Heart right ventricle (tissue), 16 donors: ENCODE measurements at regions not wholly inside any gene's neighbourhood (a gene's known extent, or its start where the extent isn't known, plus 50 kb on each side); places are given as distances from the start of the nearest gene placed in this dataset.

Experiments
- ATAC-seq, 8 donors: fragments of 200-7000 bp; cut with Tn5 transposase; one replicate each; pipeline ENCODE4 v1.9.1; 2020; ENCODE audit warnings: mild to moderate bottlenecking in 8 of 8, moderate library complexity in 8 of 8, moderate number of reproducible peaks in 1 of 8
- DNase-seq, 2 donors: peaks; one replicate each; pipeline ENCODE4 v3.0.0-alpha.2; 2020
- H3K27ac ChIP-seq, 10 donors: fragments of 200-600 bp; sonication (generic) in 2 of 10; one replicate each; pipeline versions ENCODE4 v1.5.0 to v1.8.0; 2020 to 2022; ENCODE audit warnings: mild to moderate bottlenecking in 3 of 10
- H3K27me3 ChIP-seq, 7 donors: fragments of 200-600 bp; one replicate each; pipeline ENCODE4 v1.8.0; 2021 to 2022; ENCODE audit warnings: mild to moderate bottlenecking in 2 of 7
- H3K36me3 ChIP-seq, 9 donors: fragments of 200-600 bp; sonication (generic) in 1 of 9; one replicate each; pipeline versions ENCODE4 v1.5.0 to v1.8.0; 2020 to 2022; ENCODE audit warnings: mild to moderate bottlenecking in 2 of 9
- H3K4me1 ChIP-seq, 9 donors: fragments of 200-600 bp; sonication (generic) in 1 of 9; one replicate each; pipeline versions ENCODE4 v1.5.0 to v1.8.0; 2020 to 2022; ENCODE audit warnings: mild to moderate bottlenecking in 4 of 9
- H3K4me3 ChIP-seq, 10 donors: fragments of 200-600 bp; sonication (generic) in 2 of 10; one replicate each; pipeline versions ENCODE4 v1.5.0 to v1.8.0; 2020 to 2022; ENCODE audit warnings: mild to moderate bottlenecking in 7 of 10, moderate library complexity in 2 of 10
- H3K9me3 ChIP-seq, 11 donors: fragments of 200-600 bp in 10 of 11; sonication (generic) in 2 of 11; one replicate each; pipeline versions ENCODE4 v1.5.0 to v1.8.0; 2013 to 2022; ENCODE audit warnings: mild to moderate bottlenecking in 2 of 11, control low read depth in 1 of 11, moderate library complexity in 1 of 11
- CTCF ChIP-seq, 9 donors: fragments of 200-600 bp; sonication (generic) in 2 of 9; IDR thresholded peaks; one replicate each; pipeline versions ENCODE4 v1.5.0 to v1.8.0; 2021 to 2022; ENCODE audit warnings: antibody characterized with exemption in 9 of 9, mild to moderate bottlenecking in 5 of 9, moderate library complexity in 1 of 9
- WGBS, 2 donors: extraction: QIAGEN DNeasy Blood & Tissue Kit; methylation state at CpG; one replicate each; pipeline ENCODE4 v1.1.7; 2013; ENCODE audit warnings: inconsistent platforms in 1 of 2; 5-methylcytosine and 5-hydroxymethylcytosine counted together
- intact Hi-C, 10 donors: fragments of 100-400 bp; cut with DNase I; formaldehyde crosslinking; loops; one replicate each; pipeline versions ENCODE4 v1.11.1 to v1.14.2; 2022
- donor health status: Arrhythmogenic right ventricular cardiomyopathy.
- donor health status: ischemic (EF 13 %, LVEDD 7.1; RV severe dilation, severe dysfunction).
- donor health status: healthy with polysubstance abuse.
- donor health status: DM: no; HTN: yes; CAD: no.
- donor health status: DM: no; HTN: no; CAD: no.
- donor health status: ischemic (EF 25% LVEDD 6.9; RV normal size, moderate dysfunction).
- donor health status: ischemic (EF 25% LVEDD 5.7; RV mildly dilated, moderate dysfunction).
- donor health status: healthy.
- donor health status: DM: yes; HTN: yes; CAD: no.
- donor health status: Ischemic cardiomyopathy.
- donor health status: ischemic (EF 35%, LVEDD 5.7; RV mildly dilated, moderate dysfunction).
- donor health status: nonischemic (EF 11% LVEDD 7.7; RV severe dilation, severe dysfunction).
- donor health status: DM: yes; HTN: yes; CAD: no.
- donor health status: PGD.
- donor health status: ischemic (EF 29% LVEDD 5.4; RV normal size, mild dysfunction).
- donor health status: nonischemic (EF 23%, LVEDD 6.1; RV moderate dilation, normal function).

- no peaks in the 10 kb centered on the region for H3K36me3 ChIP-seq
- H3K9me3 ChIP-seq, result no peaks in the 10 kb centered on the region
- no peaks in the 10 kb centered on the region for H3K27me3 ChIP-seq
- 87 to 90% methylated on average over 16 of the region's 16 CpGs for WGBS, 2 donors
- ATAC-seq (peak in 2 of 8 donors; percentile 2 to 6), DNase-seq (no peak)
- intact Hi-C loops, result loop anchor here in 6 of 10 donors (2.0 to 10.0 kb wide), 8 partner anchors 33 to 189 kb away; partner anchors contain the start of gene CEBPB (in 4 of the 6)
- peak overlapping the region; percentile 57 to 86 (median 81) for H3K27ac ChIP-seq
- H3K4me1 ChIP-seq, result peaks cover 10 to 66% (median 24%) of the 10 kb centered on the region in 9 donors
- no peak for TF ChIP-seq CTCF (IDR thresholded peaks at IDR 0.05)
- no peak overlapping the region for H3K4me3 ChIP-seq
Observed at GRCh38 chr20:50379991-50380696, 130.0 kb upstream of the PTPN1 start.

GRCh38 chr20:50380697-50381040 is 129.5 kb upstream of the PTPN1 start:
- Histone ChIP-seq H3K27me3 (no peaks in the 10 kb centered on the region), H3K9me3 (no peaks in the 10 kb centered on the region), H3K4me3 (no peak overlapping the region), H3K36me3 (no peaks in the 10 kb centered on the region), H3K27ac (peak overlapping the region in 3 of 10 donors; percentile 80 to 84 (median 84)), H3K4me1 (peaks cover 10 to 71% (median 24%) of the 10 kb centered on the region in 9 donors)
- intact Hi-C loops, result loop anchor here in 6 of 10 donors (2.0 to 10.0 kb wide), 5 partner anchors 32 to 188 kb away; partner anchors contain the start of gene CEBPB (in 3 of the 6)
- ATAC-seq, result no peak
- no peak for DNase-seq
- TF ChIP-seq CTCF (IDR thresholded peaks at IDR 0.05), result peak in 8 of 9 donors; percentile 24 to 49 (median 32)
- 53% methylated on average over 5 of the region's 5 CpGs for whole genome bisulfite sequencing, 2 donors

GRCh38 chr20:50381075-50381732 is 129.0 kb upstream of the PTPN1 start:
- no peak for TF ChIP-seq CTCF (IDR thresholded peaks at IDR 0.05)
- 74 to 81% methylated on average over 7 of the region's 7 CpGs for WGBS, 2 donors
- no peak overlapping the region for H3K4me3 ChIP-seq
- no peak for DNase-seq
- intact Hi-C loops, result loop anchor here in 6 of 10 donors (2.0 to 10.0 kb wide), 5 partner anchors 32 to 189 kb away; partner anchors contain the start of gene CEBPB (in 3 of the 6)
- no peaks in the 10 kb centered on the region for H3K36me3 ChIP-seq
- H3K27ac ChIP-seq, result peak overlapping the region in 1 of 10 donors; percentile 68
- ATAC-seq, result no peak
- H3K4me1 ChIP-seq, result peaks cover 10 to 76% (median 24%) of the 10 kb centered on the region in 9 donors
- H3K9me3 ChIP-seq, result no peaks in the 10 kb centered on the region
- no peaks in the 10 kb centered on the region for H3K27me3 ChIP-seq

GRCh38 chr20:50381771-50382593 is 128.2 kb upstream of the PTPN1 start:
- 72 to 76% methylated on average over 13 of the region's 13 CpGs for WGBS, 2 donors
- H3K27ac ChIP-seq, result peak overlapping the region in 2 of 10 donors; percentile 9 to 68
- no peaks in the 10 kb centered on the region for H3K9me3 ChIP-seq
- DNase-seq, result no peak
- no peak overlapping the region for H3K4me3 ChIP-seq
- no peaks in the 10 kb centered on the region for H3K27me3 ChIP-seq
- H3K4me1 ChIP-seq, result peaks cover 10 to 81% (median 24%) of the 10 kb centered on the region in 9 donors
- TF ChIP-seq CTCF (IDR thresholded peaks at IDR 0.05), result no peak
- no peak for ATAC-seq
- no peaks in the 10 kb centered on the region for H3K36me3 ChIP-seq
- intact Hi-C loops, result loop anchor here in 6 of 10 donors (2.0 to 10.0 kb wide), 5 partner anchors 31 to 190 kb away; partner anchors contain the start of gene CEBPB (in 3 of the 6)
